MM.1S (cell line): ENCODE measurements at regions not wholly inside any gene's neighbourhood (a gene's known extent, or its start where the extent isn't known, plus 50 kb on each side); places are given as distances from the start of the nearest gene placed in this dataset.

Source experiments
- DNase-seq: peaks from one replicate; pipeline ENCODE4 v3.0.0-alpha.2; 2015
- H2AFZ ChIP-seq: fragments of 300-600 bp; sonication (generic); 2 replicates; pipeline ENCODE4 v1.6.0; 2016; ENCODE audit warnings: antibody characterized with exemption, low read length
- H3F3A ChIP-seq: fragments of 300-600 bp; sonication (generic); 2 replicates; pipeline ENCODE4 v1.6.1; 2016; ENCODE audit warnings: mild to moderate bottlenecking, antibody characterized with exemption, low read length, moderate library complexity, mixed read lengths; ENCODE audit not compliant: insufficient read depth
- H3K27ac ChIP-seq: fragments of 300-600 bp; sonication (generic); 2 replicates; pipeline ENCODE4 v1.5.1; 2016; ENCODE audit warnings: mild to moderate bottlenecking, low read length
- H3K27me3 ChIP-seq: fragments of 300-600 bp; sonication (generic); replicated peaks from 2 replicates; pipeline ENCODE4 v1.6.0; 2016; ENCODE audit warnings: low read length; ENCODE audit not compliant: insufficient read depth
- H3K36me3 ChIP-seq: fragments of 300-600 bp; sonication (generic); replicated peaks from 2 replicates; pipeline ENCODE4 v1.6.1; 2016; ENCODE audit warnings: mild to moderate bottlenecking, low read length, mixed read lengths; ENCODE audit not compliant: insufficient read depth
- H3K4me1 ChIP-seq: fragments of 300-600 bp; sonication (generic); 2 replicates; pipeline ENCODE4 v1.6.1; 2016; ENCODE audit warnings: low read length, mixed read lengths
- H3K4me2 ChIP-seq: fragments of 300-600 bp; sonication (generic); 2 replicates; pipeline ENCODE4 v1.6.0; 2016; ENCODE audit warnings: low read depth, low read length
- H3K4me3 ChIP-seq: fragments of 300-600 bp; sonication (generic); 2 replicates; pipeline ENCODE4 v1.5.1; 2016; ENCODE audit warnings: low read length, mixed read lengths
- H3K79me2 ChIP-seq: fragments of 300-600 bp; sonication (generic); 2 replicates; pipeline ENCODE4 v1.6.1; 2016; ENCODE audit warnings: mixed run types, low read length, mixed read lengths
- H3K9ac ChIP-seq: fragments of 300-600 bp; sonication (generic); 2 replicates; pipeline ENCODE4 v1.6.1; 2016; ENCODE audit warnings: low read length, mixed read lengths
- H3K9me2 ChIP-seq: fragments of 300-600 bp; sonication (generic); replicated peaks from 2 replicates; pipeline ENCODE4 v1.6.1; 2016; ENCODE audit warnings: mild to moderate bottlenecking, low read length, mixed read lengths; ENCODE audit not compliant: insufficient read depth
- H3K9me3 ChIP-seq: fragments of 300-600 bp; sonication (generic); replicated peaks from 2 replicates; pipeline ENCODE4 v1.6.1; 2016; ENCODE audit warnings: mild to moderate bottlenecking, low read length, mixed read lengths; ENCODE audit not compliant: insufficient read depth
- H4K20me1 ChIP-seq: fragments of 300-600 bp; sonication (generic); 2 replicates; pipeline ENCODE4 v1.6.1; 2016; ENCODE audit warnings: mild to moderate bottlenecking, low read length, moderate library complexity, mixed read lengths; ENCODE audit not compliant: insufficient read depth
- CTCF ChIP-seq: fragments of 300-600 bp; sonication (generic); IDR thresholded peaks from 2 replicates; pipeline ENCODE4 v1.5.1; 2016; ENCODE audit warnings: antibody characterized with exemption, low read length, mixed read lengths
- EZH2 ChIP-seq: fragments of 300-600 bp; sonication (generic); optimal IDR thresholded peaks from 2 replicates; pipeline ENCODE3; 2017; ENCODE audit warnings: low read depth, mild to moderate bottlenecking, antibody characterized with exemption, low read length, mixed read lengths
- EZH2phosphoT487 ChIP-seq: fragments of 300-600 bp; sonication (generic); IDR thresholded peaks from 2 replicates; pipeline ENCODE4 v1.6.1; 2018; ENCODE audit warnings: antibody characterized with exemption, low read length

DNA sequence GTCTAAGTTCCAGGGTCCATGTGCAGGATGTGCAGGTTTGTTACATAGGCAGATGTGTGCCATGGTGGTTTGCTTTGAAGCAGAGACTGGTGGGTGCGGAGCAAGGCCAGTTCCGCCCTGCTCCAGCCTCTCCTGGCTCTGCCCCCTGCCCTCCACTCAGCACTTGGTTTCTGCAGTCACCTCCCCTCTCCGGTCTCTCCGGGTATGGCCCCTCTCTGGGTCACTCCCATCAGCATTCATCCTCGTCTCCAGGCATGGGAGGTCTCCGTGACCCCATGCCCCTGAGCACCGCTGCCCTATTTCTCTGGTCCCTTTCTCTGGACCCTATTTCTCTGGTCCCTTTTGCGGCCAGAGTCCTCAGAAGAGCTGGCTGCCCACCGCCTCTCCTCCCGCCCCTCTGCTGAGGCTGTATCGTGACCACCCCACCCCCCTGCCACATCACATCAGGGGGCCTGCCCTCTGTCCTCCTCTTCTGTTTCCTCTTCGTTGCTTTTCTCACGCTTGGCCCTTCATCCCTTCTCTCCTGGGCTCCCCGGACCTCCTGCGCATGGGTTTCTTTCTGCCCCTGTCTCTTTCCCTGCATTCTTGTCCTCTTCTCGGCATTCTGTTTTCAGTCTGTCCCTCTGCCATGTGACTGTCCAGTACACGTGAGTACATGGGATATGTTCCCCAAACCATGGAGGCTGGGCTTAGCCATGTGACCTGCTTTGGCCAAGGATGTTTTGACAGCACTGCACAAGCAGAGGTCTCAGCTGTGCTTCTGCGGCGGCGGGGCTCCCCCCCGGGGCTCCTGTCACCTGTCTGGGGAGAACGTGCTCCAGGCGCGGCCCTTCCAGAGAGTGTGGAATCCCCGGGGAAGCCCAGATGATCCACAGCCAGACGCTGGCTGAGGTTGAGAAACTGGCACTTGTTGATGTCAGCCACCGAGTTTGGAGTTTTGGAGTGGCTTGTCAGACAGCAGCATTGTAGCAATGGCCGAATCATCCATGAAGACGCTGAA lies 54.4 kb upstream of the C1orf174 start:
- Histone ChIP-seq H3K9ac (no peak overlapping the region), H3K9me3 (no peaks in the 10 kb centered on the region), H3K4me1 (no peaks in the 10 kb centered on the region), H3K4me3 (no peak overlapping the region), H3K27ac (no peak overlapping the region), H3K27me3 (peaks cover 94% of the 10 kb centered on the region), H3K4me2 (no peak overlapping the region), H3K9me2 (no peaks in the 10 kb centered on the region), H2AFZ (no peak overlapping the region), H3K36me3 (no peaks in the 10 kb centered on the region), H3K79me2 (no peaks in the 10 kb centered on the region), H3F3A (no peaks in the 10 kb centered on the region), H4K20me1 (no peaks in the 10 kb centered on the region)
- TF ChIP-seq EZH2 (no peak), EZH2phosphoT487 (no peak), CTCF (no peak)
- no peak for DNase-seq

DNA sequence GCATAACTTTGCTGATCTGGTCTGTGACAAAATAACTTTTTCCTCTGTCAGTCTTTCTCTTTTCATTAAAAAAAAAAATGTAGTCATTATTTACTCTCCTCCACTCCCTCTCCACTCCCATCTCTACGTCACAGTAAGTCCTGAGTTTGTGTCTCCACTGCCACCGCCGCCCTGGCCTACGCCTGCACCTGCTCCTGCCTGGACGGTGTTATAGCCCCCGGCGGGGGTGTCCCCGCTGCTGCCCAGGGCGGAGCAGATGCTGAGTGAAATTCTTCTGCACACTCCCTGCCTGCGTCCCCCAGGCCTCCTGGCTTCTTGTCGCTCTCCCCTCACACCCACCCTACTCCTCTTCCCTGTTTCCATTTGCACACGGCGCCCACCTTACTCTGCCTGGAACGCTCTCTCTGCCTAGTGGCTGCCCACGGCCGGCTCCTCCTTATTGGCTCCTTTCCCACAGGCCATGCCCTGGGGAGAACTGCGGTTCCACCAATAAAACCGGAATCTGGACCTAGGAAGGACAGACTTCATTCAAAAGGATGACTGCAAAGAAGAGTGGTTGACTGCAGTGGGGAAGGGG lies 55.2 kb upstream of the C1orf174 start:
- Histone ChIP-seq H3K4me3 (no peak overlapping the region), H3K27me3 (peaks cover 93% of the 10 kb centered on the region), H3K4me2 (no peak overlapping the region), H3F3A (no peaks in the 10 kb centered on the region), H3K79me2 (no peaks in the 10 kb centered on the region), H3K9me2 (no peaks in the 10 kb centered on the region), H2AFZ (no peak overlapping the region), H3K9me3 (no peaks in the 10 kb centered on the region), H3K27ac (no peak overlapping the region), H4K20me1 (no peaks in the 10 kb centered on the region), H3K36me3 (no peaks in the 10 kb centered on the region), H3K4me1 (no peaks in the 10 kb centered on the region), H3K9ac (no peak overlapping the region)
- TF ChIP-seq EZH2phosphoT487 (no peak), CTCF (no peak), EZH2 (no peak)
- no peak for DNase-seq

DNA sequence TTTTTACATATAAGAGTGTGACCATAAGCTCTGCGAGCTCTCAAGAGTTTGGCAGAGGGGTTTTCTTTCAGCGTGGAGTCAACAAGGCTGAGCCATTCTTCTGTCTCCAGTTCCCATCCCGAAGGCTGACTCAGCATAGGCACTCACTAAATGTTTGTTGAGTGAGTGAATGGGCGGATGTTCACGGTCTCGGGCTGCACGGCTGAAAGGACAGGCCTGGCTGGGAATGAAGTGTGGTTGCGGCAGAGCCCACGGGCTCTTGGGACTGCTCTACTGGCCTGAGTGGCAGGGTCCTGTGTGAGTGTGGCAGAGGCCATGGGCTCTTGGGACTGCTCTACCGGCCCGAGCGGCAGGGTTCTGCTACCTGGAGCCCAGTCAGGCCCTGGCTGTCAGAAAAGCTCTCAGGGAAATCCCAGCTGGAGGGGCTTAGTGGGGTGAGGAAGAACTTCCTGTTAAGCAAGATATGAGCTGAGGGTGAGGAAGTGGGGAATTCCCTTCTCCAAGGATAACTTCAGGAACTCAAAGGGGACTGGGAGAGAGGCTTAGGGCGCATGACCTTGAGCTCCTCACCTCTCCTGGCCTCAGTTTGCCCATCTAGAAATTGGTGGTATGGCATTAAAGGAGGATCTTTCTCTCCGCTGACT lies 56.6 kb upstream of the C1orf174 start:
- no peaks in the 10 kb centered on the region for H3K9me2 ChIP-seq
- H3K4me3 ChIP-seq: no peak overlapping the region
- no peak for DNase-seq
- H3K9me3 ChIP-seq: no peaks in the 10 kb centered on the region
- H3K79me2 ChIP-seq: no peaks in the 10 kb centered on the region
- H3K27me3 ChIP-seq: peaks cover 95% of the 10 kb centered on the region
- H3K4me1 ChIP-seq: no peaks in the 10 kb centered on the region
- H3K36me3 ChIP-seq: no peaks in the 10 kb centered on the region
- TF ChIP-seq EZH2 (no peak), CTCF (no peak), EZH2phosphoT487 (no peak)
- no peaks in the 10 kb centered on the region for H3F3A ChIP-seq
- no peak overlapping the region for H3K4me2 ChIP-seq
- no peak overlapping the region for H3K9ac ChIP-seq
- no peak overlapping the region for H3K27ac ChIP-seq
- no peaks in the 10 kb centered on the region for H4K20me1 ChIP-seq
- H2AFZ ChIP-seq: no peak overlapping the region
